Sigmoid colon (tissue), 4 donors: ENCODE measurements at regions not wholly inside any gene's neighbourhood (a gene's known extent, or its start where the extent isn't known, plus 50 kb on each side); places are given as distances from the start of the nearest gene placed in this dataset.

ENCODE experiments used
- POLR2AphosphoS5 ChIP-seq, 4 donors: sonication (generic); formaldehyde crosslinking; IDR thresholded peaks; one replicate each; pipeline ENCODE4 v1.6.1; 2017; ENCODE audit warnings: antibody characterized with exemption in 4 of 4
- TF ChIP-seq, protein P1 (sequence below), 4 experiments: fragments of 450-650 bp in 3 of 4; fragments of 200-600 bp in 1 of 4; IDR thresholded peaks; one replicate each; pipeline ENCODE4 v1.5.1; 2016 to 2019; ENCODE audit warnings: antibody characterized with exemption in 4 of 4, mild to moderate bottlenecking in 3 of 4, moderate library complexity in 2 of 4

DNA sequence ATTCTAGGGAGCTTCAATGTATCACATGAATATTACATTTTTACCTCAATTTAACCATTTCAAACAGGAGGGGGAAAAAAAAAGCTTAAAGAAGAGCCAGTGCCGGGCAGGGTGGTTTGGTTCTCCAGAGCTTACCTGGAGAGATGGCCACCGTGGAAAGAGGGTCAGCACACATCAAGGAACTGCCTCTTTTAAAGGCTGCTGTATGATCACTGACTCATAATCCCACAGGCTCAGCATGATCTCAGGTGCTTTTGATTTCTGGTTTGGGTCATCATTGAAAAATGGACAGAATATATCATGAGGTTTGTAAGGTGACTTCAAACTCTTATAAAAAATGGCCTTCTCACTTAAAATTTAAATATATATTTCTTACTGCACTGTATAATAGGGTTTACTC is 67.5 kb upstream of the MDFIC start:
- TF ChIP-seq, protein P1, sequence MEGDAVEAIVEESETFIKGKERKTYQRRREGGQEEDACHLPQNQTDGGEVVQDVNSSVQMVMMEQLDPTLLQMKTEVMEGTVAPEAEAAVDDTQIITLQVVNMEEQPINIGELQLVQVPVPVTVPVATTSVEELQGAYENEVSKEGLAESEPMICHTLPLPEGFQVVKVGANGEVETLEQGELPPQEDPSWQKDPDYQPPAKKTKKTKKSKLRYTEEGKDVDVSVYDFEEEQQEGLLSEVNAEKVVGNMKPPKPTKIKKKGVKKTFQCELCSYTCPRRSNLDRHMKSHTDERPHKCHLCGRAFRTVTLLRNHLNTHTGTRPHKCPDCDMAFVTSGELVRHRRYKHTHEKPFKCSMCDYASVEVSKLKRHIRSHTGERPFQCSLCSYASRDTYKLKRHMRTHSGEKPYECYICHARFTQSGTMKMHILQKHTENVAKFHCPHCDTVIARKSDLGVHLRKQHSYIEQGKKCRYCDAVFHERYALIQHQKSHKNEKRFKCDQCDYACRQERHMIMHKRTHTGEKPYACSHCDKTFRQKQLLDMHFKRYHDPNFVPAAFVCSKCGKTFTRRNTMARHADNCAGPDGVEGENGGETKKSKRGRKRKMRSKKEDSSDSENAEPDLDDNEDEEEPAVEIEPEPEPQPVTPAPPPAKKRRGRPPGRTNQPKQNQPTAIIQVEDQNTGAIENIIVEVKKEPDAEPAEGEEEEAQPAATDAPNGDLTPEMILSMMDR (IDR thresholded peaks at IDR 0.05), result no peak
- TF ChIP-seq POLR2AphosphoS5 (IDR thresholded peaks at IDR 0.05), result no peak
